ENCODE measurements at regions not wholly inside any gene's neighbourhood (a gene's known extent, or its start where the extent isn't known, plus 50 kb on each side); places are given as distances from the start of the nearest gene placed in this dataset.
"Not testable (repeated sequence)": the region's sequence is repeated elsewhere in the genome, so short reads cannot be mapped to it uniquely, and the experiment has no call there.

- no peak for DNase-seq (ENCODE audit: low read depth)
Observed at GRCh38 chr15:70602834-70603560, 160.4 kb downstream of the UACA start.

GRCh38 chr15:70602281-70602680 is 161.1 kb downstream of the UACA start:
- no peak for DNase-seq (ENCODE audit: low read depth)

- no peak for DNase-seq (ENCODE audit: low read depth)
Observed at GRCh38 chr15:70597945-70598344, 165.4 kb downstream of the UACA start.

GRCh38 chr15:70597056-70597603 is 166.2 kb downstream of the UACA start:
- DNase-seq (ENCODE audit: low read depth), result no peak

- no peak for DNase-seq (ENCODE audit: low read depth)
Observed at GRCh38 chr15:70596354-70597055, 166.9 kb downstream of the UACA start.

- no peak for DNase-seq (ENCODE audit: low read depth)
Observed at GRCh38 chr15:70593795-70594194, 169.6 kb downstream of the UACA start.

- DNase-seq (ENCODE audit: low read depth), result no peak
Observed at GRCh38 chr15:70589728-70590127, 173.6 kb downstream of the UACA start.

- no peak for DNase-seq (ENCODE audit: low read depth)
Observed at GRCh38 chr15:70589221-70589620, 174.1 kb downstream of the UACA start.

- no peak for DNase-seq (ENCODE audit: low read depth)
Observed at GRCh38 chr15:70588613-70589012, 174.7 kb downstream of the UACA start.

GRCh38 chr15:70587896-70588567 is 175.3 kb downstream of the UACA start:
- no peak for DNase-seq (ENCODE audit: low read depth)

GRCh38 chr15:70587012-70587634 is 176.2 kb downstream of the UACA start:
- not testable (repeated sequence) for DNase-seq (ENCODE audit: low read depth)

GRCh38 chr15:70586241-70586640 is 177.1 kb downstream of the UACA start:
- DNase-seq (ENCODE audit: low read depth), result no peak

- DNase-seq (ENCODE audit: low read depth), result no peak
Observed at GRCh38 chr15:70585707-70586034, 177.7 kb downstream of the UACA start.

- peak; percentile 45 for DNase-seq (ENCODE audit: low read depth)
Observed at GRCh38 chr15:70584838-70585706, 178.3 kb downstream of the UACA start.

GRCh38 chr15:70584441-70584837 is 178.9 kb downstream of the UACA start:
- DNase-seq (ENCODE audit: low read depth), result no peak

GRCh38 chr15:70583006-70583405 is 180.4 kb downstream of the UACA start:
- DNase-seq (ENCODE audit: low read depth), result no peak

GRCh38 chr15:70582143-70582945 is 181.0 kb downstream of the UACA start:
- DNase-seq (ENCODE audit: low read depth), result no peak

- DNase-seq (ENCODE audit: low read depth), result no peak
Observed at GRCh38 chr15:70580958-70581357, 182.4 kb downstream of the UACA start.

GRCh38 chr15:70580286-70580685 is 183.1 kb downstream of the UACA start:
- no peak for DNase-seq (ENCODE audit: low read depth)

GRCh38 chr15:70579766-70580165 is 183.6 kb downstream of the UACA start:
- DNase-seq (ENCODE audit: low read depth), result no peak

- no peak for DNase-seq (ENCODE audit: low read depth)
Observed at GRCh38 chr15:70578196-70578595, 185.2 kb downstream of the UACA start.
